Left ventricle myocardium inferior (tissue), 1 donor: ENCODE measurements at regions not wholly inside any gene's neighbourhood (a gene's known extent, or its start where the extent isn't known, plus 50 kb on each side); places are given as distances from the start of the nearest gene placed in this dataset.

Experiments
- DNase-seq: peaks from one replicate; pipeline ENCODE4 v3.0.0-alpha.2; 2020
- H3K27ac ChIP-seq: fragments of 200-600 bp; replicated peaks from 2 replicates; pipeline ENCODE4 v1.8.0; 2021
- H3K27me3 ChIP-seq: fragments of 200-600 bp; 2 replicates; pipeline ENCODE4 v1.8.0; 2021; ENCODE audit warnings: low read depth
- H3K36me3 ChIP-seq: fragments of 200-600 bp; 2 replicates; pipeline ENCODE4 v1.8.0; 2021
- H3K4me1 ChIP-seq: fragments of 200-600 bp; 2 replicates; pipeline ENCODE4 v1.8.0; 2021
- H3K4me3 ChIP-seq: fragments of 200-600 bp; 2 replicates; pipeline ENCODE4 v1.8.0; 2021; ENCODE audit warnings: mild to moderate bottlenecking, moderate library complexity
- H3K9me3 ChIP-seq: fragments of 200-600 bp; replicated peaks from 2 replicates; pipeline ENCODE4 v1.8.0; 2021
- CTCF ChIP-seq: fragments of 200-600 bp; IDR thresholded peaks from 2 replicates; pipeline ENCODE4 v1.8.0; 2021; ENCODE audit warnings: antibody characterized with exemption, mild to moderate bottlenecking, borderline replicate concordance
- intact Hi-C: fragments of 100-400 bp; cut with micrococcal nuclease; formaldehyde crosslinking; loops from one replicate; pipeline ENCODE4 v1.11.0; 2022
- donor health status: DM: no; HTN: yes; CAD: no; lungs with severe emphysema.

- H3K4me1 ChIP-seq: peaks cover 8% of the 10 kb centered on the region
- no peaks in the 10 kb centered on the region for H3K9me3 ChIP-seq
- intact Hi-C loops: no loop called here
- no peaks in the 10 kb centered on the region for H3K36me3 ChIP-seq
- H3K27me3 ChIP-seq: no peaks in the 10 kb centered on the region
- no peak for DNase-seq
- H3K4me3 ChIP-seq: no peak overlapping the region
- TF ChIP-seq CTCF: no peak
- no peak overlapping the region for H3K27ac ChIP-seq
Observed at GRCh38 chr10:3237530-3237929, 64.9 kb upstream of the PITRM1 start.

DNA sequence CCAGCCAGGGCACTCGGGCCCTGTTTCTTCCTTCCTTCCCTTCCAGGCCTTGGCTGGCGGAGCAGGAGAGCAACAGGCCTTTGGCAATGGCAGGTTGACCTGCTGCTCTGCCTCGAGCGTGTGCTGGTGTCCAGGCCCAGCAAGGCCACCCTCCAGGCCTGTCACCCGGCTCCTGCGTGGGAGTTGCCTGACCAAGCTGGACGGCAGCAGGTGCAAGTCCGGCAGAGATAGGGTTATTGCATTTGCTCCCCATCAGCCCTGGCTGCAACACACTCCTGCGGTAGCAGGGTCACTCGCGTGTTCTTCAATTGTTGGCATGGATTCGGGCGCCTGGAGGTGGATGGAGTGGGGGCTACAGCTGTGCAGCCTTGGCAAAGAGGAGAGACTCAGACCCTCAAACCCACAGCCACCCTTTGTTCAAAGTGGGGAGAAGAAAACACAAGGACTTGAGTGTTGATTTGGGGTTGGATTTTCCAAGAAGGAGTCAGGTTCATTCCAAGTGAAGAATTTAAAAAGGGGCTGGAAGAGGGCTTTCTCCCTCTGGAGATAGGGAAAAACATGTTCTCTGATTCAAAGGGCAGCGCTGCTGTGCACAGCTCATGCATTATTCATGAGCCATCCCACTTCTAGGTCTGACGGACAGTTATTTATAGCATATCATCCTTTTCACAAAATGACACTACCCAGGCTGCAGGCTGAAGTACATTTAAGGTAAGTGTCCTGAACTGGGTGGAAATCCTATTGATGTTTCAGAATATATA, 64.2 kb upstream of the PITRM1 start:
- intact Hi-C loops: no loop called here
- DNase-seq: no peak
- no peak for TF ChIP-seq CTCF
- Histone ChIP-seq H3K27ac (no peak overlapping the region), H3K9me3 (no peaks in the 10 kb centered on the region), H3K4me3 (no peak overlapping the region), H3K36me3 (no peaks in the 10 kb centered on the region), H3K4me1 (peaks cover 8% of the 10 kb centered on the region), H3K27me3 (no peaks in the 10 kb centered on the region)

DNA sequence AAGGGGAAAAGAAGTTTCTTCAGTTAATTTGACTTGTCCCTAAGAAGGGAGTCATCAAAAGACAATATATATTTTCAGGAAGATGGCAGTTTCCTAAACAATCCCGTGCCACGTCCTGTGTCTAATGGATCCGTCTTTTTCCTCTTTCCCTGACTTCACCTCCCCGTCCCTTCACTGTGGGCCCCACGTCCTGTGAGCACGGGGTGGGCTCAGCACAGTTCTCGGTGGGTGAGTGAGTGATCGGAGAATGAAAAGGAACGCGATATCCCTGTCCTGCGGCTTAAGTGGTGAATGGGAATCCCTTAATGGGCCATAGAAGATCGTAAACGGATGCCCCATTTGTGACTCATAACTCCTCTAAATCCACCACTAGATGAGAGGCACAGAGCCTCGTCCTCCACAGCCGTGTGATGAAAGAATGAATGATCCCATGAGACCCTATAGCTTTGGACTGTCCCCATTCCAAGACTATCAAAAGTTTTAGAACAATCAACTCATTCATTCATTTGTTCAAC, 63.5 kb upstream of the PITRM1 start:
- Histone ChIP-seq H3K27me3 (no peaks in the 10 kb centered on the region), H3K27ac (no peak overlapping the region), H3K9me3 (no peaks in the 10 kb centered on the region), H3K4me1 (peaks cover 8% of the 10 kb centered on the region), H3K4me3 (no peak overlapping the region), H3K36me3 (no peaks in the 10 kb centered on the region)
- TF ChIP-seq CTCF: no peak
- intact Hi-C loops: no loop called here
- no peak for DNase-seq

- Histone ChIP-seq H3K36me3 (no peaks in the 10 kb centered on the region), H3K4me1 (peaks cover 8% of the 10 kb centered on the region), H3K27me3 (no peaks in the 10 kb centered on the region), H3K4me3 (no peak overlapping the region), H3K9me3 (no peaks in the 10 kb centered on the region), H3K27ac (no peak overlapping the region)
- intact Hi-C loops: no loop called here
- no peak for DNase-seq
- no peak for TF ChIP-seq CTCF
Observed at GRCh38 chr10:3235395-3235794, 62.8 kb upstream of the PITRM1 start.

GRCh38 chr10:3233486-3233990, 61.0 kb upstream of the PITRM1 start:
- H3K4me1 ChIP-seq: no peaks in the 10 kb centered on the region
- H3K4me3 ChIP-seq: no peak overlapping the region
- peaks cover 6% of the 10 kb centered on the region for H3K27me3 ChIP-seq
- H3K27ac ChIP-seq: no peak overlapping the region
- intact Hi-C loops: no loop called here
- TF ChIP-seq CTCF: no peak
- no peaks in the 10 kb centered on the region for H3K9me3 ChIP-seq
- H3K36me3 ChIP-seq: no peaks in the 10 kb centered on the region
- DNase-seq: no peak
